Esophagus muscularis mucosa (tissue), 4 donors: ENCODE measurements at regions not wholly inside any gene's neighbourhood (a gene's known extent, or its start where the extent isn't known, plus 50 kb on each side); places are given as distances from the start of the nearest gene placed in this dataset.

Experiments
- DNase-seq: peaks from one replicate; pipeline ENCODE4 v3.0.0-alpha.2; 2017; ENCODE audit errors: extremely low spot score
- H3K27ac ChIP-seq, 4 donors: fragments of 200-600 bp; sonication (generic); replicated peaks in 1 of 4; 1 replicate in 3 of 4; 2 replicates in 1 of 4; pipeline ENCODE4 v1.5.1; 2016 to 2019; ENCODE audit warnings: mild to moderate bottlenecking in 1 of 4
- H3K27me3 ChIP-seq, 4 donors: fragments of 200-600 bp; sonication (generic); one replicate each; pipeline versions ENCODE4 v1.5.1 to v1.6.0; 2016 to 2019
- H3K36me3 ChIP-seq, 4 donors: fragments of 200-600 bp; sonication (generic); one replicate each; pipeline ENCODE4 v1.5.1; 2016 to 2019
- H3K4me1 ChIP-seq, 4 donors: fragments of 200-600 bp; sonication (generic); one replicate each; pipeline ENCODE4 v1.5.1; 2016 to 2019
- H3K4me3 ChIP-seq, 4 donors: fragments of 200-600 bp; sonication (generic); 1 replicate in 2 of 4; 2 replicates in 2 of 4; pipeline ENCODE4 v1.5.1; 2016 to 2019; ENCODE audit warnings: mild to moderate bottlenecking in 4 of 4, moderate library complexity in 1 of 4
- H3K9me3 ChIP-seq, 4 donors: fragments of 200-600 bp; sonication (generic); 1 replicate in 3 of 4; 2 replicates in 1 of 4; pipeline ENCODE4 v1.5.1; 2016 to 2019
- EP300 ChIP-seq: sonication (generic); formaldehyde crosslinking; IDR thresholded peaks from one replicate; pipeline ENCODE4 v1.6.1; 2017; ENCODE audit warnings: antibody characterized with exemption
- POLR2A ChIP-seq: fragments of 450-650 bp; IDR thresholded peaks from one replicate; pipeline ENCODE4 v1.6.1; 2017; ENCODE audit warnings: antibody characterized with exemption, moderate library complexity, mild to moderate bottlenecking, low read depth
- POLR2AphosphoS5 ChIP-seq, 2 donors: sonication (generic); formaldehyde crosslinking; IDR thresholded peaks; one replicate each; pipeline ENCODE4 v1.6.1; 2017; ENCODE audit warnings: antibody characterized with exemption in 2 of 2
- WGBS: methylation state at CpG from one replicate; pipeline ENCODE4 v1.1.5; 2018; 5-methylcytosine and 5-hydroxymethylcytosine counted together
- intact Hi-C: fragments of 100-400 bp; cut with DNase I; formaldehyde crosslinking; loops from one replicate; pipeline ENCODE4 v1.15.1; 2023
- TF ChIP-seq, protein P1 (sequence below), 3 experiments: fragments of 200-600 bp in 2 of 3; fragments of 450-650 bp in 1 of 3; sonication (generic) in 2 of 3; IDR thresholded peaks; one replicate each; pipeline ENCODE4 v1.5.1; 2017 to 2019; ENCODE audit warnings: antibody characterized with exemption in 3 of 3, mild to moderate bottlenecking in 2 of 3, moderate library complexity in 1 of 3

DNA sequence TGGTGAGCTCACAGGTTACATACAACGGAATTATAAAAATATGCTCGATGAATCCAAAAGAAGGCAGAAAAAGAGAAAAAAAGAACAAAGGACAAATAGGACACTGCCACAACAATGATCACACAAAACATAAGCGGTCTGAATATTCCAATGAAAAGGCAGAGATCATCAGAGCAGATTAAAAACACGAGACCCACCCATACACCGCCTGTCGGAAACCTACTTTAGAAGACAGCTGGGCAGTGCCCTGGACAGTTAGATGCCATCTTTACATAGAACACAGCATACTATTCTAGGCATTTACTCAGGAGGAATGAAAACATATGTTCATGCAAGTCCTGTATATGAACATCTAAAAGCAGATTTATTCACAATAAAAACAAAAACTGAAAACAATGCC is 204.1 kb downstream of the TTLL2 start:
- H3K9me3 ChIP-seq = no peaks in the 10 kb centered on the region
- H3K27me3 ChIP-seq = peaks cover 0 to 8% (median 0%) of the 10 kb centered on the region in 4 donors
- DNase-seq = no peak
- TF ChIP-seq EP300 (no peak), POLR2A (no peak), POLR2AphosphoS5 (IDR thresholded peaks at IDR 0.05) (no peak)
- TF ChIP-seq, protein P1, sequence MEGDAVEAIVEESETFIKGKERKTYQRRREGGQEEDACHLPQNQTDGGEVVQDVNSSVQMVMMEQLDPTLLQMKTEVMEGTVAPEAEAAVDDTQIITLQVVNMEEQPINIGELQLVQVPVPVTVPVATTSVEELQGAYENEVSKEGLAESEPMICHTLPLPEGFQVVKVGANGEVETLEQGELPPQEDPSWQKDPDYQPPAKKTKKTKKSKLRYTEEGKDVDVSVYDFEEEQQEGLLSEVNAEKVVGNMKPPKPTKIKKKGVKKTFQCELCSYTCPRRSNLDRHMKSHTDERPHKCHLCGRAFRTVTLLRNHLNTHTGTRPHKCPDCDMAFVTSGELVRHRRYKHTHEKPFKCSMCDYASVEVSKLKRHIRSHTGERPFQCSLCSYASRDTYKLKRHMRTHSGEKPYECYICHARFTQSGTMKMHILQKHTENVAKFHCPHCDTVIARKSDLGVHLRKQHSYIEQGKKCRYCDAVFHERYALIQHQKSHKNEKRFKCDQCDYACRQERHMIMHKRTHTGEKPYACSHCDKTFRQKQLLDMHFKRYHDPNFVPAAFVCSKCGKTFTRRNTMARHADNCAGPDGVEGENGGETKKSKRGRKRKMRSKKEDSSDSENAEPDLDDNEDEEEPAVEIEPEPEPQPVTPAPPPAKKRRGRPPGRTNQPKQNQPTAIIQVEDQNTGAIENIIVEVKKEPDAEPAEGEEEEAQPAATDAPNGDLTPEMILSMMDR (IDR thresholded peaks at IDR 0.05) = no peak
- H3K4me1 ChIP-seq = no peaks in the 10 kb centered on the region
- no peaks in the 10 kb centered on the region for H3K36me3 ChIP-seq
- intact Hi-C loops = no loop called here
- WGBS = 75% methylated on average over 6 of the region's 6 CpGs
- H3K27ac ChIP-seq = no peak overlapping the region
- no peak overlapping the region for H3K4me3 ChIP-seq

DNA sequence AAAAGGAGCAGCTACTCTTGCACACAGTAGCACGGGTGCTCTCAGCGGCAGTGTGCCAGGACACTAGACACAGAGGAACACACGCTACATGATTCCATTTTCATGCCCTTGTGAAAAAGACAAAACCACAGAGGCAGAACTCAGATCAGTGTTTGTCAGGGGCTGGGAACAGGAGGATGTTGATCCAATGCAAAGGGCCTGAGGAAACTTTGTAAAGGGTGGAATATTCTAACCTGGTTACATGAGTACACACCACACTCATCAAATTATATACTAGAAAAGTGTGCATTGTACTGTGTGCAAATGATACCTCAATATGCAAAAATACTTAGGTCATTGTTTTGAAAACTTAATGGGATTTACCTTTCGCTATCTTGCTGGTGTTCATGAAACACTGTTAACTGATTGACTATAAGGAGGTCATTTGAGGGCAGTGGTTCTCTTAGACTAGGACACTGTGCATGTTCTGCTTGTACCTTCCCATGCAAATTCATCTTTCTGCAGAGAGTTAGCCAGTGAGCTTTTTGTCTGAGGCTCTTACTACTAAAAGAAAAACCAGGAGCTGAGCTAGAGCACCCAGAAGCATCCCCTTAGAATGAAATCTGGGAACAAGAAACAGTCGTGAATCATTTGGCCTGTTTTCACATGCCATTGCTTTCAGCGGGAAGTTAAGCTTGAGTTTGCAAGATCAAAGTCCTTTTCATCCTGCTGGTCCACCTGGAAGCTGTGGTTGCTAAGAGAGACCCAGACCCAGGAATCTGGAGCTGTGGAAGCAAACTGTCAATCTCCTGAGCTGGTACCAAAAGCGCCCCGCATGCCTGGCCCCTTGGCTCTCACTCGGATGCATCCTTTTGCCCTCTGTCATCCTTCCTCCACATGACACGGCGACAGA is 204.8 kb downstream of the TTLL2 start:
- Histone ChIP-seq H3K4me1 (no peaks in the 10 kb centered on the region), H3K36me3 (no peaks in the 10 kb centered on the region), H3K27me3 (peaks cover 0 to 8% (median 0%) of the 10 kb centered on the region in 4 donors), H3K9me3 (no peaks in the 10 kb centered on the region), H3K4me3 (no peak overlapping the region), H3K27ac (no peak overlapping the region)
- TF ChIP-seq POLR2A (no peak), EP300 (no peak), POLR2AphosphoS5 (IDR thresholded peaks at IDR 0.05) (no peak)
- TF ChIP-seq, protein P1 (IDR thresholded peaks at IDR 0.05) = no peak
- WGBS = 91% methylated on average over 11 of the region's 11 CpGs
- DNase-seq = no peak
- intact Hi-C loops = no loop called here

DNA sequence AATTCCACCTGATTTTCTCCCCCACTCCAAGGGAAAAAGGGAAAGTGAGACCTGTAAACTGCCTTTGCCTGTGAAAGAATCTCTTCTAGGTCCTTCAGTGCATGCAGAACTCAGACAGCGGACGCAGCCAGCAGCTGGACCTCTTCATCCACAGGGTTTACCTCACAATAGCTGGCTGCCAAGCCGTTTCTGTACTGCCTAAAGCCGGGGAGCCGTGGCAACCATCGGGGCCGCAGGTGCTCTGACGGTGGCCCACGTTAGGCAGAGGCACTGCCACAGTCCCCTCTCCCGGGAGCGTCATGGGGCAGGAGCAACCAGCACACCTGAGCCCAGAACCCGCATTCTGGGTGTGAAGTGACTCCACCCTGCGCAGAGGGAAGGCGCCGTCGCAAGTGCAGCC is 206.1 kb downstream of the TTLL2 start:
- TF ChIP-seq EP300 = no peak
- TF ChIP-seq, protein P1 (IDR thresholded peaks at IDR 0.05) = no peak
- 72% methylated on average over 8 of the region's 16 CpGs for WGBS

DNA sequence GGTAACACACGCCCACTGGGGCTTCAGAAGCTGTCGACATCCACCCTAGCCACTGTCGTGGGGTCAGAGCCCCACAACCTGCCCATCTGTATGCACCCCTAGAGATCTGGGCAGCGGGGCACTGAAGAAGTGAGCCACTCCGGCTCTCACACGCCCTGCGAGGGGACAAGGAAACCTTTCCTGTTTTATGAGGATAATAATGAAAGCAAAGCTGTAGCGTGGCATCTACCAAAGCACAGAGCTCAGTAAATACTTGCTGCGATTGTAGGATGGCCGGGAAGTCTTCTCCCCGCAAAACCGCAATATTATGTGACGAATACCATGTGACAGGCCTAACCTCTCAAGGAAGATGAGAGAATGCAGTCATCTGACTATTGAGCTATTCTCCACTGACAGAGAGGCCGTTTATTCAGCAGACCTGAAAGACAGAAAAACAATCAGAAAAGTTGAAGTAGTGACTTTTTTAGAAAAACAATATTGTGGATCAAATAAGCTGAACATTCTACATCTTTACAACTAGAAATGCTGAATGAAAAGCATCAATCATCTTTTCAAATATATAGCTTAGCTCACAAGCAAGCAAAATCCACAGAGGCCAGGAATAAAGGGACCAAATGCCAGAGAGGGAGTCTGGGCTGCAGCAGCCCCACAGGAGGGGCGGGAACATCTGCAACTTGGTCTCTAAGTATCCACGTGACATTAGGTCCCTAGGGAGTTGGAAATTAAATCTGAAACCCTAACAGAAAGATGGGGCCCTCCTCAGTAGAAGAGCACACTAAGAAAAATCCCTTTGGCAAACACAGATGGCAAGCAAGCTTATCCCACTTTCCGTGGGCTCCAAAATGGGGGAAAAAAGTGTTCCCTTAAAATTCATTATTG is 207.8 kb downstream of the TTLL2 start:
- H3K27me3 ChIP-seq = peaks cover 0 to 8% (median 0%) of the 10 kb centered on the region in 4 donors
- 89% methylated on average over 15 of the region's 17 CpGs for WGBS
- no peaks in the 10 kb centered on the region for H3K4me1 ChIP-seq
- DNase-seq = no peak
- intact Hi-C loops = no loop called here
- H3K9me3 ChIP-seq = no peaks in the 10 kb centered on the region
- no peaks in the 10 kb centered on the region for H3K36me3 ChIP-seq
- no peak overlapping the region for H3K4me3 ChIP-seq
- H3K27ac ChIP-seq = no peak overlapping the region
- TF ChIP-seq POLR2A (no peak), POLR2AphosphoS5 (IDR thresholded peaks at IDR 0.05) (no peak), EP300 (no peak)
- TF ChIP-seq, protein P1 (IDR thresholded peaks at IDR 0.05) = no peak

More for the DNA sequence above, 206.1 kb downstream of the TTLL2 start:
- H3K36me3 ChIP-seq = no peaks in the 10 kb centered on the region
- DNase-seq = no peak
- H3K4me1 ChIP-seq = no peaks in the 10 kb centered on the region
- H3K9me3 ChIP-seq = no peaks in the 10 kb centered on the region
- intact Hi-C loops = no loop called here
- H3K27ac ChIP-seq = no peak overlapping the region
- no peak overlapping the region for H3K4me3 ChIP-seq
- H3K27me3 ChIP-seq = peaks cover 0 to 8% (median 0%) of the 10 kb centered on the region in 4 donors
